ENCODE measurements at regions not wholly inside any gene's neighbourhood (a gene's known extent, or its start where the extent isn't known, plus 50 kb on each side); places are given as distances from the start of the nearest gene placed in this dataset.

DNA sequence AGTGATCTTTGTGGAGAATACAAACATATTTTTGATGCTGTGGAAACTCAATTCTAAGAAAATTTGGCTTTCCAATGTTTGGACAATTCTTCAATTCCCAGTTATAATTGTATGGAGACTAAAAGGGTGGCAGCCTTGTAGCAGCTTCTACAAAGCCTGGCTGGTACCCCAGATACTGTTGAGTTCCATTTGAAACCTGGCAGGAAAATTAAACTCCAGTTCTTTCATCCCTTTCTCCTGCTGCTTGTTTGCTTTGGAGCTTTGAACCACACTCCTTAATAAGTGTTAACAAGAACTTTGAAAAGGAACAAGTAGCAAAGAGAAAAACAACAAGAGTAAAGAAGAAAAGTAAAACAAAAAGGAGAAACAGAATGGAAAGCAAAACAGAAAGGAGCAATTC is 172.6 kb upstream of the ADAMTS5 start:
- DNase-seq (ENCODE audit: insufficient read length, low spot score, missing footprints): no peak
- Histone ChIP-seq H4K20me1 (ENCODE audit: insufficient read depth, low read length) (no peaks in the 10 kb centered on the region), H3K4me1 (ENCODE audit: insufficient read depth, low read length) (no peaks in the 10 kb centered on the region), H2AFZ (ENCODE audit: low read length) (no peak overlapping the region), H3K9me3 (ENCODE audit: low read depth, low read length) (no peaks in the 10 kb centered on the region), H3K4me3 (ENCODE audit: insufficient read depth, low read length) (no peak overlapping the region), H3K4me2 (ENCODE audit: insufficient read depth, low read length) (no peak overlapping the region), H3K27ac (ENCODE audit: low read depth, low read length) (no peak overlapping the region), H3K27me3 (ENCODE audit: insufficient read depth, low read length) (no peaks in the 10 kb centered on the region), H3K36me3 (ENCODE audit: insufficient read depth, low read length) (no peaks in the 10 kb centered on the region), H3K79me2 (ENCODE audit: insufficient read depth, low read length) (no peaks in the 10 kb centered on the region)
- TF ChIP-seq, protein P1, sequence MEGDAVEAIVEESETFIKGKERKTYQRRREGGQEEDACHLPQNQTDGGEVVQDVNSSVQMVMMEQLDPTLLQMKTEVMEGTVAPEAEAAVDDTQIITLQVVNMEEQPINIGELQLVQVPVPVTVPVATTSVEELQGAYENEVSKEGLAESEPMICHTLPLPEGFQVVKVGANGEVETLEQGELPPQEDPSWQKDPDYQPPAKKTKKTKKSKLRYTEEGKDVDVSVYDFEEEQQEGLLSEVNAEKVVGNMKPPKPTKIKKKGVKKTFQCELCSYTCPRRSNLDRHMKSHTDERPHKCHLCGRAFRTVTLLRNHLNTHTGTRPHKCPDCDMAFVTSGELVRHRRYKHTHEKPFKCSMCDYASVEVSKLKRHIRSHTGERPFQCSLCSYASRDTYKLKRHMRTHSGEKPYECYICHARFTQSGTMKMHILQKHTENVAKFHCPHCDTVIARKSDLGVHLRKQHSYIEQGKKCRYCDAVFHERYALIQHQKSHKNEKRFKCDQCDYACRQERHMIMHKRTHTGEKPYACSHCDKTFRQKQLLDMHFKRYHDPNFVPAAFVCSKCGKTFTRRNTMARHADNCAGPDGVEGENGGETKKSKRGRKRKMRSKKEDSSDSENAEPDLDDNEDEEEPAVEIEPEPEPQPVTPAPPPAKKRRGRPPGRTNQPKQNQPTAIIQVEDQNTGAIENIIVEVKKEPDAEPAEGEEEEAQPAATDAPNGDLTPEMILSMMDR (IDR thresholded peaks at IDR 0.05; ENCODE audit: extremely low read depth, low read depth, low read length): no peak

DNA sequence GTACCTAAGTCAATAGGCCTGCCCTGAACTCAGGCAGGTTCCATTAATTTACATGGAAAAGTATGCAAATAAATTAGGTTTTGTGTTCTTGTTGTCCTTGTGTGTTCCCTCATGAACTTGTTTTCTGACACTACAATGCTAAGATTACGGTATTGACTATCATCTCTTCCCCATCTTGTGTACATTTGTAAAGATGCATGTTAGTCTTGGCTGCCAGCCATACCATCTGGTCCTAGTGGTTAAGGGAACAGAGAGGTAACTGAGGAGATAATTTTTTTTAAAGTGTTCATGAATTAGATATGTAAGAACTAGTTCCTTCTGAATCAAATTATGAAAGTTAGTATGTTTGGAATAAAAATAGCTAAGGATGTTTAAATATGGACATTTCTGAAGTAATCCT is 167.6 kb upstream of the ADAMTS5 start:
- peaks cover 7% of the 10 kb centered on the region for H3K4me1 ChIP-seq (ENCODE audit: insufficient read depth, low read length)
- TF ChIP-seq, protein P1 (IDR thresholded peaks at IDR 0.05; ENCODE audit: extremely low read depth, low read depth, low read length): no peak
- no peaks in the 10 kb centered on the region for H4K20me1 ChIP-seq (ENCODE audit: insufficient read depth, low read length)
- no peaks in the 10 kb centered on the region for H3K27me3 ChIP-seq (ENCODE audit: insufficient read depth, low read length)
- H3K4me2 ChIP-seq (ENCODE audit: insufficient read depth, low read length): no peak overlapping the region
- H3K9me3 ChIP-seq (ENCODE audit: low read depth, low read length): no peaks in the 10 kb centered on the region
- H2AFZ ChIP-seq (ENCODE audit: low read length): no peak overlapping the region
- no peaks in the 10 kb centered on the region for H3K79me2 ChIP-seq (ENCODE audit: insufficient read depth, low read length)
- H3K27ac ChIP-seq (ENCODE audit: low read depth, low read length): no peak overlapping the region
- DNase-seq (ENCODE audit: insufficient read length, low spot score, missing footprints): no peak
- H3K36me3 ChIP-seq (ENCODE audit: insufficient read depth, low read length): no peaks in the 10 kb centered on the region
- H3K4me3 ChIP-seq (ENCODE audit: insufficient read depth, low read length): no peak overlapping the region

DNA sequence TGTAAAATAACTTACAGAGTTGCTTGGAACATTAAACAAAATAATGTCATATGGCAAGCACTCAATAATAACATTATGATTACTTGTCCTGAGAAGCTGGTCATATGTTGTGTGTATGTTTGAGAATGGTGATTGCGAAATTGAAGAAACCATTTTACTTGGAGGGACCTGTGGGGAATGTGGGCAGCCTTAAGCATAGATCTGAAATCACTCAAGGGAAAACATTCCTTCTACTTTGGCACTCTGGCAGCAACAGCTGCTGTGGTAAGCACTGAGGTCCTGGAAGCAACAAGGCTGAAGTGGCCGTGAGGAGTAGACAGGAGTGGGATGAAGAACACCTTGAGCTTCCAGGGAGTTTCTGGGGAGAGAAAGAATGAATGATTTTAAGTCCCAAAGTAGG is 165.4 kb upstream of the ADAMTS5 start:
- peak overlapping the region; percentile 17 for H3K4me2 ChIP-seq (ENCODE audit: insufficient read depth, low read length)
- no peaks in the 10 kb centered on the region for H3K36me3 ChIP-seq (ENCODE audit: insufficient read depth, low read length)
- H3K4me3 ChIP-seq (ENCODE audit: insufficient read depth, low read length): no peak overlapping the region
- no peak overlapping the region for H2AFZ ChIP-seq (ENCODE audit: low read length)
- TF ChIP-seq, protein P1 (IDR thresholded peaks at IDR 0.05; ENCODE audit: extremely low read depth, low read depth, low read length): no peak
- H3K27ac ChIP-seq (ENCODE audit: low read depth, low read length): no peak overlapping the region
- H3K27me3 ChIP-seq (ENCODE audit: insufficient read depth, low read length): no peaks in the 10 kb centered on the region
- H4K20me1 ChIP-seq (ENCODE audit: insufficient read depth, low read length): no peaks in the 10 kb centered on the region
- no peaks in the 10 kb centered on the region for H3K9me3 ChIP-seq (ENCODE audit: low read depth, low read length)
- no peak for DNase-seq (ENCODE audit: insufficient read length, low spot score, missing footprints)
- peaks cover 7% of the 10 kb centered on the region for H3K4me1 ChIP-seq (ENCODE audit: insufficient read depth, low read length)
- no peaks in the 10 kb centered on the region for H3K79me2 ChIP-seq (ENCODE audit: insufficient read depth, low read length)

DNA sequence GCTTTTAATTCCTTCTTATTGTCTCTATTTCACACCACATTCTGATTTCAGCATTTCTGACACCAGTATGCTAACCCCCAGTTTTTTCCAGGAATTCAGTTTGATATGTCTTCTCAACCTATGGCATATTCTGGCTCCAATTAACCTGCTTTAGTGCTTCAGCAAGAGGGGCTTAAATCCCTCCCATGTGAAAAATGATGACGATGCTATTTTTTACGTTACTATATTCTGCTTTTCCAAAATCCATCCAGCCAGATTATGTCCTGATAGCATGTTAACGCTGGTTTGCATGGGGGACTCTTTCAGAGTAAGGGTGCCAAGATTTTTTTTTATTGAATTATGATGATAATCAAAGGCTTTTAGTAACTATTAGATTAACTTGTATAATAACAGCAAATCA is 163.3 kb upstream of the ADAMTS5 start:
- DNase-seq (ENCODE audit: insufficient read length, low spot score, missing footprints): no peak
- no peak overlapping the region for H3K27ac ChIP-seq (ENCODE audit: low read depth, low read length)
- H3K36me3 ChIP-seq (ENCODE audit: insufficient read depth, low read length): no peaks in the 10 kb centered on the region
- H3K4me1 ChIP-seq (ENCODE audit: insufficient read depth, low read length): peaks cover 7% of the 10 kb centered on the region
- H3K79me2 ChIP-seq (ENCODE audit: insufficient read depth, low read length): no peaks in the 10 kb centered on the region
- no peak overlapping the region for H3K4me3 ChIP-seq (ENCODE audit: insufficient read depth, low read length)
- no peaks in the 10 kb centered on the region for H3K27me3 ChIP-seq (ENCODE audit: insufficient read depth, low read length)
- no peaks in the 10 kb centered on the region for H4K20me1 ChIP-seq (ENCODE audit: insufficient read depth, low read length)
- no peaks in the 10 kb centered on the region for H3K9me3 ChIP-seq (ENCODE audit: low read depth, low read length)
- TF ChIP-seq, protein P1 (IDR thresholded peaks at IDR 0.05; ENCODE audit: extremely low read depth, low read depth, low read length): no peak
- no peak overlapping the region for H3K4me2 ChIP-seq (ENCODE audit: insufficient read depth, low read length)
- no peak overlapping the region for H2AFZ ChIP-seq (ENCODE audit: low read length)

Data from osteoblast (primary cell).